H1 (cell line): ENCODE measurements at regions not wholly inside any gene's neighbourhood (a gene's known extent, or its start where the extent isn't known, plus 50 kb on each side); places are given as distances from the start of the nearest gene placed in this dataset.

Experiments
- CTCF ChIA-PET: fragments of 300-600 bp; sonication (Branson Sonifier 250); formaldehyde crosslinking; loops from one replicate; lab custom pipeline; 2021; ENCODE audit not compliant: partially characterized antibody; lab: Charles Lee
- POLR2A ChIA-PET: fragments of 300-600 bp; sonication (Branson Sonifier 250); formaldehyde crosslinking; loops from one replicate; lab custom pipeline; 2021; ENCODE audit warnings: inconsistent platforms; ENCODE audit not compliant: partially characterized antibody; lab: Charles Lee
- DNase-seq, 2 experiments: peaks; one replicate each; pipeline versions ENCODE4 v3.0.0 to v3.0.0-alpha.2; 2010 to 2022; ENCODE audit warnings: low spot score in 2 of 2, low read depth in 1 of 2, mixed read lengths in 1 of 2
- FAIRE-seq: peaks from 2 replicates; lab custom pipeline; 2011; peaks lifted over from hg19 to GRCh38; lab: Jason Lieb, UNC
- H2AFZ ChIP-seq: 2 replicates; pipeline ENCODE4 v1.8.1; 2012; ENCODE audit warnings: low read length, inconsistent platforms
- H2AK5ac ChIP-seq: 2 replicates; pipeline ENCODE4 v1.6.1; 2013; ENCODE audit warnings: low read depth, low read length
- H2BK120ac ChIP-seq: replicated peaks from 2 replicates; pipeline ENCODE3; 2013; ENCODE audit warnings: low read depth, low read length, inconsistent platforms
- H2BK12ac ChIP-seq: 2 replicates; pipeline ENCODE4 v1.6.1; 2013; ENCODE audit warnings: low read depth, low read length
- H2BK15ac ChIP-seq: 2 replicates; pipeline ENCODE4 v1.6.1; 2013; ENCODE audit warnings: low read length
- H2BK20ac ChIP-seq: 2 replicates; pipeline ENCODE4 v1.6.1; 2013; ENCODE audit warnings: low read length
- H2BK5ac ChIP-seq: 2 replicates; pipeline ENCODE4 v1.6.1; 2013; ENCODE audit warnings: low read depth, low read length
- H3K14ac ChIP-seq: 2 replicates; pipeline ENCODE4 v1.6.1; 2013; ENCODE audit warnings: inconsistent platforms; ENCODE audit not compliant: insufficient read length
- H3K18ac ChIP-seq: 2 replicates; pipeline ENCODE4 v1.6.1; 2013; ENCODE audit warnings: low read length; ENCODE audit errors: extremely low read depth
- H3K23ac ChIP-seq: 2 replicates; pipeline ENCODE4 v1.6.1; 2013; ENCODE audit warnings: inconsistent platforms; ENCODE audit not compliant: insufficient read length
- H3K23me2 ChIP-seq: 2 replicates; pipeline ENCODE4 v1.6.1; 2013; ENCODE audit warnings: low read depth, low read length
- H3K27ac ChIP-seq: 2 replicates; pipeline ENCODE4 v1.6.1; 2011; ENCODE audit warnings: low read depth, low read length, inconsistent platforms
- H3K27me3 ChIP-seq, 4 experiments: replicated peaks in 1 of 4; 1 replicate in 1 of 4; 2 replicates in 3 of 4; pipeline versions ENCODE4 v1.6.1 to v1.8.1; 2011 to 2013; ENCODE audit warnings: low read length in 3 of 4, mild to moderate bottlenecking in 3 of 4, inconsistent platforms in 2 of 4, mixed read lengths in 2 of 4, moderate library complexity in 1 of 4; ENCODE audit not compliant: control insufficient read depth in 3 of 4, insufficient read depth in 3 of 4; ENCODE audit errors: extremely low read depth in 1 of 4
- H3K36me3 ChIP-seq, 4 experiments: 2 replicates each; pipeline versions ENCODE4 v1.6.1 to v1.8.1; 2011 to 2013; ENCODE audit warnings: mild to moderate bottlenecking in 4 of 4, low read length in 3 of 4, moderate library complexity in 2 of 4, control low read depth in 1 of 4, inconsistent platforms in 1 of 4; ENCODE audit not compliant: insufficient read depth in 4 of 4, control insufficient read depth in 2 of 4
- H3K4ac ChIP-seq: replicated peaks from 2 replicates; pipeline ENCODE3; 2013; ENCODE audit warnings: low read length, low read depth, mixed read lengths, inconsistent platforms; ENCODE audit not compliant: insufficient read length
- H3K4me1 ChIP-seq, 4 experiments: replicated peaks in 1 of 4; 1 replicate in 1 of 4; 2 replicates in 3 of 4; pipeline versions ENCODE4 v1.6.1 to v1.8.1; 2011 to 2013; ENCODE audit warnings: low read length in 3 of 4, inconsistent platforms in 2 of 4, mixed read lengths in 1 of 4; ENCODE audit not compliant: insufficient read depth in 4 of 4, control insufficient read depth in 3 of 4
- H3K4me2 ChIP-seq, 2 experiments: 2 replicates each; pipeline versions ENCODE4 v1.6.1 to v1.8.1; 2011 to 2013; ENCODE audit warnings: low read depth in 2 of 2, low read length in 2 of 2, control low read depth in 1 of 2, inconsistent platforms in 1 of 2, mild to moderate bottlenecking in 1 of 2; ENCODE audit not compliant: insufficient read depth in 1 of 2
- H3K4me3 ChIP-seq, 4 experiments: fragments of 200-600, 300-600 bp in 1 of 4; sonication (generic), shearing (Covaris generic), sonication (Bioruptor Twin) in 1 of 4; 2 replicates each; pipeline versions ENCODE4 v1.5.1 to v1.8.1; 2011 to 2016; ENCODE audit warnings: low read length in 4 of 4, low read depth in 3 of 4, control low read depth in 2 of 4, inconsistent platforms in 2 of 4, mild to moderate bottlenecking in 2 of 4, mixed read lengths in 1 of 4, moderate library complexity in 1 of 4; ENCODE audit not compliant: insufficient read depth in 2 of 4; ENCODE audit errors: extremely low read depth in 1 of 4
- H3K56ac ChIP-seq: replicated peaks from 2 replicates; pipeline ENCODE3; 2013; ENCODE audit warnings: low read depth, mild to moderate bottlenecking, mixed read lengths, low read length, inconsistent platforms; ENCODE audit not compliant: insufficient read length
- H3K79me1 ChIP-seq: 2 replicates; pipeline ENCODE4 v1.6.1; 2013; ENCODE audit warnings: low read depth, low read length, control low read depth
- H3K79me2 ChIP-seq, 2 experiments: 2 replicates each; pipeline versions ENCODE4 v1.6.1 to v1.8.1; 2012 to 2013; ENCODE audit warnings: low read length in 2 of 2, mild to moderate bottlenecking in 2 of 2, inconsistent platforms in 1 of 2; ENCODE audit not compliant: insufficient read depth in 2 of 2, control insufficient read depth in 1 of 2
- H3K9ac ChIP-seq, 4 experiments: replicated peaks in 1 of 4; 1 replicate in 1 of 4; 2 replicates in 3 of 4; pipeline versions ENCODE4 v1.6.1 to v1.8.1; 2011 to 2013; ENCODE audit warnings: low read depth in 3 of 4, low read length in 3 of 4, control low read depth in 2 of 4, mild to moderate bottlenecking in 2 of 4, moderate library complexity in 2 of 4, inconsistent platforms in 1 of 4; ENCODE audit errors: extremely low read depth in 1 of 4
- H3K9me3 ChIP-seq, 2 experiments: 2 replicates each; pipeline versions ENCODE4 v1.6.1 to v1.8.1; 2012 to 2013; ENCODE audit warnings: mild to moderate bottlenecking in 2 of 2, moderate library complexity in 2 of 2, control low read depth in 1 of 2, inconsistent platforms in 1 of 2, low read depth in 1 of 2, low read length in 1 of 2, mixed read lengths in 1 of 2; ENCODE audit not compliant: insufficient read depth in 2 of 2
- H4K20me1 ChIP-seq, 2 experiments: replicated peaks in 1 of 2; 2 replicates each; pipeline versions ENCODE3 to v1.8.1; 2011 to 2013; ENCODE audit warnings: inconsistent platforms in 2 of 2, low read length in 2 of 2, mild to moderate bottlenecking in 1 of 2; ENCODE audit not compliant: insufficient read depth in 2 of 2, control insufficient read depth in 1 of 2
- H4K5ac ChIP-seq: 2 replicates; pipeline ENCODE4 v1.6.1; 2013; ENCODE audit warnings: low read length, low read depth, mixed read lengths, inconsistent platforms; ENCODE audit not compliant: insufficient read length
- H4K8ac ChIP-seq: 2 replicates; pipeline ENCODE4 v1.8.0; 2013; ENCODE audit warnings: mild to moderate bottlenecking, moderate library complexity, low read length, inconsistent platforms; ENCODE audit not compliant: insufficient read depth; ENCODE audit errors: extremely low read depth
- H4K91ac ChIP-seq: replicated peaks from 2 replicates; pipeline ENCODE3; 2013; ENCODE audit warnings: low read length, mixed read lengths, inconsistent platforms; ENCODE audit not compliant: insufficient read length
- BACH1 ChIP-seq: IDR thresholded peaks from 2 replicates; pipeline ENCODE4 v1.6.1; 2012; ENCODE audit warnings: low read length, improper control_type of control experiment
- CBX8 ChIP-seq: fragments of 300-800, 300-1000 bp; sonication (generic); IDR thresholded peaks from 2 replicates; pipeline ENCODE4 v1.7.1; 2016; ENCODE audit warnings: low read depth, low read length, borderline replicate concordance
- EGR1 ChIP-seq: IDR thresholded peaks from 2 replicates; pipeline ENCODE4 v1.6.1; 2011; ENCODE audit warnings: low read depth, low read length, borderline replicate concordance
- GTF2F1 ChIP-seq: IDR thresholded peaks from 2 replicates; pipeline ENCODE4 v1.6.1; 2012; ENCODE audit warnings: low read depth, low read length, improper control_type of control experiment, borderline replicate concordance
- HDAC2 ChIP-seq, 2 experiments: fragments of 300-600 bp in 1 of 2; sonication (generic) in 1 of 2; IDR thresholded peaks; 2 replicates each; pipeline ENCODE4 v1.6.1; 2011 to 2012; ENCODE audit warnings: low read depth in 2 of 2, low read length in 2 of 2, mild to moderate bottlenecking in 2 of 2, moderate library complexity in 2 of 2, borderline replicate concordance in 1 of 2, inconsistent platforms in 1 of 2
- JUN ChIP-seq: IDR thresholded peaks from 2 replicates; pipeline ENCODE4 v1.6.1; 2011; ENCODE audit warnings: low read depth, mild to moderate bottlenecking, improper control_type of control experiment, low read length
- POLR2A ChIP-seq, 2 experiments: IDR thresholded peaks; 1 replicate in 1 of 2; 2 replicates in 1 of 2; pipeline ENCODE4 v1.6.1; 2011; ENCODE audit warnings: low read depth in 2 of 2, low read length in 2 of 2, mild to moderate bottlenecking in 2 of 2; ENCODE audit errors: control extremely low read depth in 1 of 2
- SAP30 ChIP-seq: fragments of 300-600 bp; sonication (generic); IDR thresholded peaks from 2 replicates; pipeline ENCODE4 v1.7.1; 2012; ENCODE audit warnings: low read length, moderate library complexity, mild to moderate bottlenecking, inconsistent platforms; ENCODE audit not compliant: insufficient read depth, insufficient replicate concordance
- TBP ChIP-seq: IDR thresholded peaks from 2 replicates; pipeline ENCODE4 v1.6.1; 2011; ENCODE audit warnings: low read depth, low read length, improper control_type of control experiment
- TCF12 ChIP-seq: IDR thresholded peaks from 2 replicates; pipeline ENCODE4 v1.6.1; 2011; ENCODE audit warnings: low read depth, mild to moderate bottlenecking, low read length
- WGBS, 2 experiments: shearing (Covaris generic) in 1 of 2; methylation state at CpG; one replicate each; pipeline versions ENCODE4 v1.1.6 to v1.1.7; 2013 to 2015; ENCODE audit warnings: low lambda C conversion rate in 2 of 2, mixed read lengths in 2 of 2, inconsistent platforms in 1 of 2, low coverage in 1 of 2, missing lambda C conversion rate in 1 of 2; ENCODE audit not compliant: insufficient replicate concordance in 2 of 2, insufficient coverage in 1 of 2, insufficient read length in 1 of 2; ENCODE audit errors: extremely low coverage in 1 of 2, missing lambda C conversion rate in 1 of 2; 5-methylcytosine and 5-hydroxymethylcytosine counted together
- TF ChIP-seq, protein P1 (sequence below): IDR thresholded peaks from 2 replicates; pipeline ENCODE4 v1.6.1; 2012; ENCODE audit warnings: inconsistent platforms

DNA sequence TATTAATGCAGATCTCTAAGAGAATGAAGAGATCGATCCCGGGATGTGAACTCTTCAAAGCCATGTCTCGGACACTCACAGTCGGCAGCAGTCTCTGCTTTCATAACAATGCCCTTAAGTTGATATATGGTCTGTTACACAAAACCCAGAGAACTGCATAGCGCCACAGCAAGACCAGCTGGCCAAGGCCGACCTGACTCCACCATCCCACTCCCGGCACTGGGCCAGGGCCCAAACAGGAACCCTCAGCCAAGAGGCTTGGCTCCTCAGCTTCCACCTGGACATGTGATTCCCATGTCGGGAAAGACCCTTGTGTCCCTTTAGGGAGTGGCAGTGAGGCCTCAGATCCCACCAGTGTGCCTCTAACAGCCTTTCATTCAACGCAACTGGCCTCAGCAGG lies 106.6 kb upstream of the RNF32 start:
- Histone ChIP-seq H3K79me2 (no peaks in the 10 kb centered on the region), H2AFZ (no peak overlapping the region), H3K9ac (no peak overlapping the region), H3K23me2 (no peaks in the 10 kb centered on the region), H3K14ac (no peak overlapping the region), H2BK5ac (no peak overlapping the region), H3K4me3 (no peak overlapping the region), H2AK5ac (no peak overlapping the region), H3K36me3 (no peaks in the 10 kb centered on the region), H3K18ac (no peak overlapping the region), H4K91ac (no peak overlapping the region), H4K5ac (no peak overlapping the region), H3K4me1 (no peaks in the 10 kb centered on the region), H2BK12ac (no peak overlapping the region), H3K4me2 (no peak overlapping the region), H3K56ac (no peak overlapping the region), H3K23ac (no peak overlapping the region), H3K27ac (no peak overlapping the region), H3K9me3 (no peaks in the 10 kb centered on the region), H2BK20ac (no peak overlapping the region), H3K79me1 (no peaks in the 10 kb centered on the region), H2BK120ac (no peak overlapping the region), H3K4ac (no peak overlapping the region), H2BK15ac (no peak overlapping the region), H3K27me3 (no peaks in the 10 kb centered on the region), H4K20me1 (no peaks in the 10 kb centered on the region), H4K8ac (no peak overlapping the region)
- ChIA-PET POLR2A (no interaction called here), CTCF (no interaction called here)
- FAIRE-seq = no peak
- DNase-seq = peak in 1 of 2 experiments; percentile 10
- WGBS, 2 experiments = 91% methylated on average over 9 of the region's 9 CpGs; no CpG with 5 or more reads in 1 of the 2 experiments
- TF ChIP-seq, protein P1, sequence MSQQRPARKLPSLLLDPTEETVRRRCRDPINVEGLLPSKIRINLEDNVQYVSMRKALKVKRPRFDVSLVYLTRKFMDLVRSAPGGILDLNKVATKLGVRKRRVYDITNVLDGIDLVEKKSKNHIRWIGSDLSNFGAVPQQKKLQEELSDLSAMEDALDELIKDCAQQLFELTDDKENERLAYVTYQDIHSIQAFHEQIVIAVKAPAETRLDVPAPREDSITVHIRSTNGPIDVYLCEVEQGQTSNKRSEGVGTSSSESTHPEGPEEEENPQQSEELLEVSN = no peak
- no peak for TF ChIP-seq EGR1
- TF ChIP-seq JUN = no peak
- TF ChIP-seq GTF2F1 = no peak
- TF ChIP-seq SAP30 = no peak
- no peak for TF ChIP-seq TCF12
- TF ChIP-seq BACH1 = no peak
- TF ChIP-seq HDAC2 (IDR thresholded peaks at IDR 0.05; ENCODE audit: borderline replicate concordance in 1 of 2, low read depth in 2 of 2, low read length in 2 of 2) = no peak
- no peak for TF ChIP-seq TBP
- TF ChIP-seq POLR2A (IDR thresholded peaks at IDR 0.05; ENCODE audit: control extremely low read depth in 1 of 2, low read depth in 2 of 2, low read length in 2 of 2) = no peak
- no peak for TF ChIP-seq CBX8
